Limb (tissue), 2 donors: ENCODE measurements at regions not wholly inside any gene's neighbourhood (a gene's known extent, or its start where the extent isn't known, plus 50 kb on each side); places are given as distances from the start of the nearest gene placed in this dataset.

Source experiments
- DNase-seq, 2 donors: peaks; one replicate each; pipeline ENCODE4 v3.0.0-alpha.2; 2016; ENCODE audit errors: extremely low spot score in 2 of 2

DNA sequence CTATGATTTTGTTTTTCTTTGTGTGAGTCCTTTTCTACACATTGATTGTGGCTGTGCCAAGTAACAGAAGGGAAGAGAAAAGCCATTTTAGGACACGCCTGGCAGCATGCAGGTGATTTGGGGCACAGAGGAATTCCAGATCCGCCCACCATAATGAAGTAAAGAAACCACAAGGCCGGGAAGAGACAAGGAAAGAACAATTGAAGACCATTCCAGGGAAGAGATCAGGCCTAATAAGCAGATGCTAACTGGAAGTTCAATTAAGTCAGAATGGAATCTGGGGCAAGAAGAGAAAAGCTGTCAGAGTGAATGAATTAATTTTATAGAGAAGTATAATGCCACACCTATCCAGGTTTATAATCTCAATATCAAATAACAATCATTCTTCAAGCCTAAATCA, 110.2 kb upstream of the ISL1 start:
- DNase-seq = no peak

DNA sequence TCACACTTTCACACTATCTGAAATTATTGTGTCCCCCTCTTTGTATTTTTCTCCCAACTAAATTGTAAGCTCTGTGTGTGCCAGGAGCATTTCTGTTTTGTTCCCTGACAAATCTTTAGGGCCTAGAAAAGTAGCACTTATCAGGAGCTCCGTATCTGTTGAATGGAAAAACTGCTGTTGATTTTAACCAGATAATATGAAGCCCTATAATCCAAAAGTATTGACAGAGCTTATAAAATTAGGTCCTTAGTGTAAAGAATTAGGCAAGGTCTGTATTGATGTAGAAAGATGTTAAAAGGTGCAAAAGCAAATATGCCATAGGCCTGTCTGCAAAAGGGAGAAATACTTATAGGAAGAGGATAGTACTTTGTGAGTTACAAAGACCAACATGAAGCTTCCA, 109.4 kb upstream of the ISL1 start:
- no peak for DNase-seq

DNA sequence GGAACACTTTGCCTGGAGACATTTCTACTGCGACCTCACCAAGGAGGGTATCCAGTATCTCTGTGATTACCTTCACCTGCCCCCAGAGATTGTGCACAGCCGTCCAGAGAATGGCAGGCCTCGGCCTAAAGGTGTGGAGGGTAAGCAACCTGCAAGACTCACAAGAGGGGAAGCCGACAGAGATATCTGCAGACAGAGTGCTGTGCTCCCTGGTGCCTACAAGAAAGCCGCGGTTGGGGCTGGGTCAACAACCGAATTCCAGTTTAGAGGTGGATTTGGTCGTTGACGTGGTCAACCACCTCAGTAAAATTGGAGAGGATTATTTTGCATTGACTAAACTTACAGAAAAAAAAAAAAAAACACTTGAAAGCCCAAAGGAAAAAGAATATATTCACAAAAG, 107.8 kb upstream of the ISL1 start:
- no peak for DNase-seq

DNA sequence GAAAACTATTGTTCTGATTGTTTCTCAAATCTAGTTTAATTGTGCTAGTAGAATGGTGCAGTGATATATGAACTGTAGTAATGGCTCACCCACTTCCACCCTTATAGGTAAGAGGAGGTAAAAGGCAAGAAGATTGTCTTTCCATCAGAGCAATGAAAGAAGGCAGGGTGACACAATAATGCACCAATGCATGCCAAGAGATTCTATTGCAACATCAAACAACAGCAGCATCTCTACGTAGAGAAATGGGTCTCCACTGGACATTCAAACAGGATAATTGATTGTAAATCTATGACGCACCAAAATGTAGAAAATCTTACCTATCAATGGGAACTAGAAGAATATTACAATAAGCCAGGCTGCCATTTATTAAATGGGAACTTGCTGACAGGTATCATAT, 107.0 kb upstream of the ISL1 start:
- no peak for DNase-seq

DNA sequence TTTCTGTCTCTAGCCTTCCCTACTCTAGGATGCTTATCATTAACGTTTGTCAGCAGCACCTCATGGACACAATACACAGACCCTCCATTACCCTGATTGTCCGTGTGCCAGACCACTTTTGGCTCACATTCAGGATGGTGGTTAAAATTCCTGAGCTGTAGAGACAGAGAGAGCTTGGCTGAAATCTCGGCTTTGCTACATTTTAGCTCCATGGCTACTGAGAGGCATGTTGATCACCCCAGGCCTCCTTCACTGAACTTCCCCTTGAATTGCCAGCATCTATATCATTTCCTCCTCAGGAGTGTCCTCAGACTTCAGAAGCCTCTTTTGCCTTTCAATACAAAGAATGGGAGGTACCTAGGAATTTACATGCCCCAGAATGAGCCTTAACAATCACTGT, 104.7 kb upstream of the ISL1 start:
- DNase-seq = peak in 1 of 2 donors; percentile 38

DNA sequence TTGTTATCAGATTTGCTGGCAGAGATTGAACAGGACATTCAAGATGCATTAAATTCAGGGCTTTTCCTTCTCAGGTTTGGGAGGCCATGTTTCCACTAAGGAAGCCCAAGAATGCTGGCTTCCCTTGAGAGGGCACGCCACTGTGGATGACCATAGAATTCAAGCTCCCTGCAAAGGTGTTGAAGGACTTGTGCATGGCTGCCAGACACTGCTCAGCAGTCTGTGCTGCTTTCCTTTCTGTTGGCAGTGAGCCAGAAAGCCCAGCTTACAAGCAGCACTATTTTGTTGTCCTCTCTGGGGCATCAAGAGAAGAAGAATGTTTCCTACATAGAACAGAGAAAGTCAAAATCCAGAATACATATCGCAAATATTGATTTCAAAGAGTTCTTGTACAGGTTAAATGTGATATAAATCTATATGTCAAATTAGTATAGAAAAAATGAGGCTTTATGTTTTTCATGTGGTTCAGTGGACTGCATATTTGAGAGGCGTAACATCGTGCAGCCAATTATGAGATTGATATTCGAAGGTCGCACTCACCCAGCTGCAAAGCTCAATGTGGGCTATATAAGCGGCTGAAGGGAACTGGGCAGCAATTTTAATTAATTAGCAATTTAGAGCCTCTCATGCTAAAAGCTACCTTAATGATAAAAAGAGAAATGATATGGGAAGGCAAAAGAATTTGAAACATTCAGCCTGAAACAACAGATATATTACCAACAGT, 103.1 kb upstream of the ISL1 start:
- peak in 1 of 2 donors; percentile 42 for DNase-seq

DNA sequence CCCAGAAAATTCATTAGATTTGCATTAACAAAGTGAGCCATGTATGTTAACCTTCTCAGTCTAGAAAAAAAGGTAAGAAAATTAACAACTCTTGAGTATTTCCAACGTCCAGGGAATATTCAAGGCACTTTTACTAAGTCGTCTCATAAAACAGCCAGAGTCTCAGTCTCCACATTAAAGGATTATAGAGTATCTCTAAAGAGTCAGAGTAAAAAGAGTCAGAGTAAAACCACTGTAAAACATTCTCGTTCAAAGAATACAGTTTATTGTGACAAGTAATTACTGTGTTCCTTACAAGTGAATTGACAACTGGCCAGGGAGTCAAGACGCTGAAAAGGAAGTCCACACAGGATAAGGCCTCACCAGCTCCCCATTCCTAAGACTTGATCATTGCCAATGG, 97.2 kb upstream of the ISL1 start:
- no peak for DNase-seq

DNA sequence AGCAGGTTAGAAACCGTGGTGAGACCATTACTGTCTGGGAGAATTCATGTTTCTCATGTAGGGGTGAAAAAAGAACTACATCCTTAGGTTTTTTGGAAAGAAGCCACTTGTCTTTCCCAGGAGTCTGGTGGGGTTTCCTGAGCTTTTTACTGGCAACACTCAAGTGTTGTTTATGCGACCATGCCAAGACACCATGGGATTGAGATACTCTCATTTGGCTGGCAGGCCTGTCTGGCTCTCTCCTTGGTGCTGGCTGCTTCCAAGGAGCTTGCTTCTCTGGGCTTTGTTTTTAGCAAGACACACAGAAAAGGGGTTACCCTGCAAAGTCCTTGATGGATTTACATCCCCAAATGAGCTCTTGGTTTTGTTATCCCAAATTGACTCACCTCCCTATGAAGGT, 80.9 kb upstream of the ISL1 start:
- no peak for DNase-seq

DNA sequence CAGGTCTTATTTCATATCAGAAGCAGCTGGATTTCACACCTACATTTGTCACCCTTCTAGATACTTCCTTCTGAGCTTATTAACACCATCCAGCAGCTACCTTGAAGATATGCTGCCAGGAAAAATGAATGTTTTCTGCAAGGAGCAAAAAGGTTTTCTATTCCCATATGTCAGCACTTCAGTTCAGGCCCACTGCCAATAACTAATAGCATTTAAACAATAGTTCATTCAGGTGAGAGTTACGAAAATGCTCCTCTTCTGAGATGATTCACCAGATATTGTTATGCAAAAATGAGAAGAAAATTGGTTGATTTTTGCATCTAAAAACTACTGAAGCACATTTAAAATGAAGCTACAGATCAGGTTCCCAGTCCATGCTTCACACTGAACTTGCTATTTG, 56.4 kb upstream of the ISL1 start:
- DNase-seq = no peak
